Right ventricle myocardium superior (tissue), 1 donor: ENCODE measurements at regions not wholly inside any gene's neighbourhood (a gene's known extent, or its start where the extent isn't known, plus 50 kb on each side); places are given as distances from the start of the nearest gene placed in this dataset.

Experiments
- ATAC-seq: fragments of 200-7000 bp; cut with Tn5 transposase; one replicate; pipeline ENCODE4 v1.9.1; 2020; ENCODE audit warnings: mild to moderate bottlenecking; ENCODE audit not compliant: poor library complexity
- DNase-seq: peaks from one replicate; pipeline ENCODE4 v3.0.0-alpha.2; 2020
- intact Hi-C: fragments of 100-400 bp; cut with DNase I; formaldehyde crosslinking; loops from one replicate; pipeline ENCODE4 v1.11.2; 2022
- donor health status: DM: no; HTN: yes; CAD: no; lungs with severe emphysema.

DNA sequence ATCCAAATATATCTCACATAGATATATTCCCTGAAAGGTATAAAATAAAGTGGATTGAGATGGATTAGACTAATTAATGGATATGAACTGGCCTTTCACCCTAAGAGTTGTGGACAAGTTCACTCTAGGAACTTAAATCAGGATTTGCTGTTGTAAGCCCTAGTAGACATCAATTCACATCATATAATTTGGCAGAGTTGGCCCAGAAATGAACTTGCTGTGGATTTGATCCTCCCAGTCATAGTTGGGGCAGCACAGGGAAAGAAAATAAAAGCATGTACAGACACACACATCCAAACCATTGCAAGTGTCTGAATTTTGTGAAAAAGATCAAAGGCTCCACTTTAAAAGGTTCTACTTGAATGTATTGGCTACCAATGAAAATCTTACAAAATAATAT, 734.7 kb upstream of the NR2F2 start:
- no peak for DNase-seq
- intact Hi-C loops = loop anchor here (5.0 kb wide), 1 partner anchor 497 kb away; no protein-coding TSS in a partner anchor
- no peak for ATAC-seq

DNA sequence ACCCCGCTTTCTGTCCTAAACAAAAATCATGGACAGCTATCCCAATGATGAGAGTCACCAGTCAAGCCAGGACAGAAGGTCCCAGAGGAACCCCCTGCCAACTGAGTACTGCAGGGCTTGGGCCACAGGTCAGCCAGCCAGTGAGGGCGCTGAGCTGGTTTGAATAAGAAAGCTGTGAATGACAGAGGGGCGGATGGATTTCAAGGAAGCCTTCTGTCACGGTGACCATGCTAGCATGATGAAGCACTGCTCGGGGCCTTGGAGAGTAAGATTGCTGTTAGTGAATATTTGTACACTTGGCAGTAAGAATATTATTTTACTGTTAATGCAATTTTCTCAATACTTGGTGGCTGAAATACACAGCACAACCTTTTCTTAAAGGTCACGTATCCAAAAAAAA, 734.0 kb upstream of the NR2F2 start:
- no peak for ATAC-seq
- no peak for DNase-seq
- intact Hi-C loops = loop anchor here (5.0 kb wide), 1 partner anchor 496 kb away; no protein-coding TSS in a partner anchor

DNA sequence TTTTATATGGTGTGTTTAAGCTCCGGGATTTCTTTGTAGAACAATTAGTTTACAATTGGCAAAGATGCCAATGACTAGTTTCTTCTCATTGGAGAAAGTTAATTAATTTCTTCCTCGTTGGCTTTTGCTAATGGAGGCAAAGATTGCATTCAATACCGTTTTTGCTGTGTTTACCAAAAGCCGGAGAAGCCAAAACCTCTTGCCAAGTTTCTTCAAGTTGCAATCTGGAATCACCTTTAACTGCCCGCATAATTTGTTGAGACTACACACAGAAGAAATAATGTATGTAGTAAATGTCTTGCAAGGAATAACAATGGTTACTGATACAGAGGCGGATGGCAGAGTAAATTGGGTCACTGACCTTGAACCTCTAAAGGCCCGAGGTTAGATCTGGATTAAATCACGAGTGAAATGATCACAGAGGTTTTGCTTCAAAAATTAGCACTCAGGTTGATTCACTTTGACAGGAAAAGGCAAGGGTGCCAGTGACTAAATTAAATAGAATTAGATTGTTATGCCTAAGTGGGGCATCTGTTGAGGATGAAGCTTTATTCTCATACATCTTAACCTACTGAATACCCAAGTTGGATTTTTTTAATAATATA, 732.1 kb upstream of the NR2F2 start:
- ATAC-seq = no peak
- intact Hi-C loops = loop anchor here (5.0 kb wide), 1 partner anchor 494 kb away; no protein-coding TSS in a partner anchor
- no peak for DNase-seq

DNA sequence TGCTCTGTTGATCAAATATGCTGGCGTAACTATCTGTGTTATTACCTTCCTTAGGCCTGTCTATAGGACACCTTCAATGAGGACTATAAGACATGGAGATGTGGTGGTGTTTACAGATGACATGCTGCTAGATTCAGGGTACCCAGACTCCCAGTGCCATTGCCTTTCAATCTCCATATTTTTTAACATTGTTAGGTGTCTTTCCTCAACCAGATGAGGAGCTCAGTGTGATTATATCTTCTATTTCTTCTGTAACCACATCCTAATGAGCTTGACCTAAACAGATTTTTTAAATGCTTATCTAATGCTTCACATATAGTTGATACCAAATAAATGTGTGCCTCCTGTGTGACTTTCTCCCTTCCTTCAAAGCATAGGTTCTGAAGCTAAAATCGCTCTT, 730.1 kb upstream of the NR2F2 start:
- intact Hi-C loops = no loop called here
- ATAC-seq = no peak
- no peak for DNase-seq

DNA sequence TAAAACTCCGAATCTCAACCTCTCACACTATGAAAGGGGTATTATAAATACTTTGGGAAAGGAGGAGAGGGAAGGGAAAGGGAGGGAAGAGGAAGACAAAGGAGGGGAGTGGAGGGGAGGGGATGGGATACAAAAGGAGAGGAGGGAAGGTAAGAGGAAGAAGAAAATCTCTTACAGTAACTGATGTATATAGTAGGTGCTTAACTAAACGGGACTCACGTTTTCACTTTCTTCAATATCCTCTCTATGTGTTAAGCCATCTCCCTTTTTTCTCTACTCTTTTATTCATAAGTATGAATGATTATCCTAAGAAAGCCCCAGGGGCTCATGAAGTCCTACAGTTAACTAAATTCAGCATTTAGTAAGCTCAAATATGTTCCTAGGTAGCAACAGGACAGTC, 729.6 kb upstream of the NR2F2 start:
- DNase-seq (no peak), ATAC-seq (no peak)
- intact Hi-C loops = no loop called here

DNA sequence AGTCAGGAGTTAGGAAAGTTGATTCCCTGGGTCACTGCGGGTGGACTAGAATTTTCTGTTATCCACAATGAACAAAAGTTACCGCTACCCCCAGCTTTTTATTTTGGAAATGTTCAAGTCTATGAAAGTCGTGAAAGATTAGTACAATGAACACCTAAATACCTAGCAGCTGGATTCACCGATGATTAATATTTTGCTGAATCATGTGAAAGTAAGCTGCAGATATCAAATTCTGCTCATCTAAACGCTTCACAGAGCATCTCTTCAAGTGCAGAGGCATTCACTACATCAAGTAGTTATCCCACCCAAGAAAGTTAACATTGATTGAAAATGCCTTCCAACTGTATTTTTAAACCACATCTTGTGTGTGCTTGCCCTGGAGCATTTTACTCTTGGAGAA, 729.0 kb upstream of the NR2F2 start:
- no peak for DNase-seq
- intact Hi-C loops = no loop called here
- ATAC-seq = no peak

DNA sequence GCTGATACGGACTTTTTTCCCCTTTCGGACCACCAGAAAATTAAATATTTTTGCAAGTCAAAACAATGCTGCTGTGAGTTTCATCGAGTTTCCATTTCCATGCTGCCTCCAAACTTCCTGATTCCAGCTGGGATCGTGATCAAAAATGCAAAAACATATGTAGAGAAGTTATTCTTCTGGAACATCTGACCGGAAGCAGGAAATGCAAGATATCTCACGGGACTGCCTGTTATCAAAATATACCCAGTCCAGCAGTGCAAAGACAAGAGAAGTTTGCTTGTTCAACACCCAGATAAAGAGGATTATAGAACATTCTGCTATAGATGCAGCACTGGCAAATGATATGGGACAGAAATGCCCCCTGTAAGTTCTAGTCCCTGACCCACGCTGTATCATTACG, 726.7 kb upstream of the NR2F2 start:
- intact Hi-C loops = no loop called here
- peak; percentile 27 for ATAC-seq
- no peak for DNase-seq

DNA sequence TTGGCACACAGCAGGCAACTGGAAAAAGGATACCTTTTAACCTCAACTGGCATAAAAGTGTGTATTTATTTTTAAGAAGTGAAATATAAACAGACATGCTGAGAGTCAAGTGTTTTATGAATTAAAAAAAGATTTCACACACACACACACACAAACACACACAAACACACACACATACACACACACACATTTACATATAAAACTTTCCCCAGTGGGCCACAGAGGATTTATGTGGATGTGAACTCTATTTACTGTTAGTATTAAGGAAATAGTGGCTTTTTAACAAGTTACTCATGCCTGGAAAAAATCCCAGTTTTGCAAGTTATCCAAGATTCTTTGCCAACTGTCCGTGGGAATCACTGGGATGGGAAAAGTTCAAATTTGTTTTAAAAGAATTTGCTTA, 725.9 kb upstream of the NR2F2 start:
- intact Hi-C loops = no loop called here
- DNase-seq (no peak), ATAC-seq (peak; percentile 57)

DNA sequence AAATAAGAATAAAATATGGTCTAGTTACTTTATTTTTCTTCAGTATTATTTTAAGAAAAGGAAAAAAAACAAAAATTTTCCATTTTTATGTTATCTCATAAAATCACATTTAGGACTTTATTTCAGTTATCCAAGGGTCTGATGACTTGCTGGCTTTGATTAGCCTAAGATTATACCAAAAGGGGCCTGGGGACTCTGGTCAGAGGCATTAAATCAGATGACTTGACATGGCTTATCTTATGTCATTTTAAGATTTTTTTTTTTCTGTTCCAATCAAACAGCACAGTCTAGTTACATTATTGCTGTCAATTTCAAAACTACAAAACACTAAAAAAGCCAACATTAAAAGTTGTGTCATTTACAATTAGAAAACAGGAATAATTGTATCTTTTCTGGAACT, 725.4 kb upstream of the NR2F2 start:
- ATAC-seq (no peak), DNase-seq (no peak)
- intact Hi-C loops = no loop called here

DNA sequence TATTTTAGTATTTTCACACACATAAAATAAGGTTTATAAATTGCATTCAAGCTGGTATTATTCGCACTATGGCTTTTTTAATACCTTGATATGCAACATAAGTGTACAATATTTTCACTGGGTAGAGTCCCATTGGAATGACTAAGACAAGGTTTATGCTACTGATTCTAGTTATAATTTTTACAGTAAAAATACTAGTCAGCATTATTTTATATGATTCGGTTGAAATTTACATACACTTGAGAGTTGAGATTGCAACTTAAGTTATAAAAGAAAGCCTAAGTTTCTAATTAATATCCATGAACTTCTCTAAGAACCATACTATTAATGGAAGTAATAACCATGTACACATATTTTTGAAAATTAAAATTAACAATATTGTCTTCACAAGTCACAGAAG, 723.9 kb upstream of the NR2F2 start:
- DNase-seq (no peak), ATAC-seq (no peak)
- intact Hi-C loops = no loop called here

DNA sequence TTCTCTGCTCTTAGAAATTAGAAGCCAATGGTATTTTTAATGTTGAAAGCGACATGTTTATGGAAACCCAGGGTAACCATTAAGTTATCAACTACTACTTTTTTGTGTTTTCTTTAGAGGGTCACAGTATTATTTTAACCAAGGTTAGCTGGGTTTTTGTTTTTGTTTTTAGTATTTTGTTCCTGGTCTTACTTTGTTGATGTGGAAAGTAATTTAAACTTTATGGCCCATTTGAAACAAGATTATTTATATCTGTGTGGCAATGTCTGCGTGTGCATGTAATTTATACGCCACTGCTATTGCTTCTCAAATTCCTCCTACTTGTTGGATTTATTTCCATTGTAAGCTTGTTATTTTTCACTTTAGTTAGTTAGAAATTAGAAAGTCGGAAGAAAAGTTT, 722.1 kb upstream of the NR2F2 start:
- intact Hi-C loops = no loop called here
- ATAC-seq (no peak), DNase-seq (no peak)

DNA sequence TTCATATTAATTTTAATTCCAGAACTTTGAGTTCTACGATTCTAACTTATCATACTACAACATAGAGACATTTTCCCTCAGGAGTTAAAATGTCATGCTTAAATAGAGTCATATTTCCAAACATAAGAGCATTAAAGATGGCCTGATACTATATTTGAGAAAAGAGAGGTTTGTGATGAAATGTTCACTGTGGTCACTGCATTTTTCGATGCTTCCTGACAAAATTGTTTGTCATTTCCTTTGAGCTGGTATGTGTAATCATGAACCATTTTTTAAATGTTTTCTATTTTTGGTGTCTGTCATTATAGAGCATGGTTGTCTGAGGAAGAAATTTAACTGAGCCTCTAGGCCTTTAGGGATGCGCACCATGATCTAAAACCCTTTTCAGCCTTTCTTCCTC, 721.4 kb upstream of the NR2F2 start:
- ATAC-seq = no peak
- intact Hi-C loops = no loop called here
- no peak for DNase-seq

DNA sequence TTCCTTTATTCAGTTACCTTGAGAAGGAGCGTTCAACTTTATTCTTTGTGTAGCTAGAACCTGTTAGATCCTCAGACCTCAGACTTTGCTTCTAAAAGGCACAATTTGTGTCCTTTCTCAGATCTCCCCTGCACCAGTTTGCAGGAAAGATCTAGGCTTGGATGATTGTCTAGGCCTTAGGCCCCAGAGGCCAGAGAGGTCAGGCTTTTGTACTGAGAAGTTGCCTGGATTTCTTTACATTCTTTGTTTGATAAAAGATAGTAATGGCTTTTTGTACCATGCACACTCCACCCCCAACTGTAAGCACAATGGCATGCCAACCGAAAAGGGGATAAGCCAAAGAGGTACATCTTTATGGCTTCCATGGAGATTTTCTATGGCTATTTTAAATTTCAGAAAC, 719.6 kb upstream of the NR2F2 start:
- ATAC-seq (no peak), DNase-seq (no peak)
- intact Hi-C loops = no loop called here

DNA sequence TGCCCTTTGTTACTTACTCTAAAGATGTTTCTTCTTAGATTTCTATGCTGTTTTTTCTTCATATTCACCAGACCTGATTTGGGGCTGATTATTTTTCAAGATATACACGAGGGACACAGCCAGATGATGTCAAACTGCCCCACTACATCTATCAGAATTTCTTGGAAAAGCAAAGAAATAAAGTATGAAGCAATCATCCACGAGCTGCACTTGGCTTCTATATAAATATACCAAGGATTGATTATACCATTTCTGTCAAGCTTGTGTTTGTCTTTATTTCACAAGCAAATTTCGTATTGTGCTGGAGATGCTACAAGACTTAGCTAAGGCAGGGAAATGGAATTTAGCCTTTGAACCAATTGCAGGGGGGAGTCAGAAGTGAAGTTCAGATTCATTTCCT, 715.1 kb upstream of the NR2F2 start:
- intact Hi-C loops = no loop called here

DNA sequence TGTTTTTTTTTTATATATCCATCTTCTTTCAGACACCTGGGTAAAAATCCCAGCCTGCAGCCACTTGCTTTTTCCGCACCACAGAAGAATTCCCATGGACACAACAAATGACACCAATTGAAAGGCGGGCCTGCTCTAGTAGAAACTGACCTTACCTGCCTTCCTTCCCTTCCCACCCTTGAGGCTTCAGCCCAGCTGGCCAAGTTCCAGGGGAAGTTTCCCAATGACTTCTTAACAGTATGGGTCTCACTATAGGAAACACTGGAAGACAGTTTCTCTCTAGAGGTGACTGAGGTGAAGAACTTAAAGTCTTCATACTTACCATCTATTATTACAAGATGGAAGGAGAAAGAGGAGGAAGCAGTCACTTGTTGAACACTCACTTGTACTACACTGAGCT, 714.2 kb upstream of the NR2F2 start:
- ATAC-seq (no peak), DNase-seq (no peak)
- intact Hi-C loops = no loop called here

More for the DNA sequence above, 715.1 kb upstream of the NR2F2 start:
- DNase-seq = no peak
- no peak for ATAC-seq

DNA sequence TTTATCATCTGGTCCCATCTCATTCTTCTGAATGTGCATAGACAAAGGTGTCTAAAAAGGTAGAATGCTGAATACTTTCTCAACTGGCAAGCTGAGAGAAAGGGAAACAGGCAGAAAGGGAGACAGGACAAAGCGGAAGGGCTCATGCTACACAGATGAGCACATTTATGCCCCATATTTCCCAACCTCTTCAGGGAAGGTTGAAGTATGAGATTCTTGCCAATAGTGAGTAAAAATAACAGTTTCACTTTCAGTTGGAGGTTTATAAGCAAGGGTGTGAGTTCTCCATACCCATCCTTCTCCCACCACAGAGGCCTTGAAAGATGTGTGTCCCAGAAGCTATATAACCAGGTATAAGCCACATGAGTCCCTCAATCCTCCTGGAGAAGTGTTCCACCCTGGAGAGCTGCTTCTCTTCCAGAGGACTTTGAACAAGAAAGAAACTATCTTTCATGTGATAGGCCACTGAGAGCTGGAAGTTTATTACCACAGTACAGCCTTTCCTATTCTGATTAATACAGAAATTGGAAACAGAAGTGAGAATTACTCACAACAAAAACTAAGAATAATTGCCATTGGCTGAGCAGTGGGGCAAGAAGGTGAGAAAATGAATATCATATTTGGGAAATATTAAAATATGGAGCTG, 709.4 kb upstream of the NR2F2 start:
- intact Hi-C loops = no loop called here
- ATAC-seq (peak; percentile 38), DNase-seq (no peak)

DNA sequence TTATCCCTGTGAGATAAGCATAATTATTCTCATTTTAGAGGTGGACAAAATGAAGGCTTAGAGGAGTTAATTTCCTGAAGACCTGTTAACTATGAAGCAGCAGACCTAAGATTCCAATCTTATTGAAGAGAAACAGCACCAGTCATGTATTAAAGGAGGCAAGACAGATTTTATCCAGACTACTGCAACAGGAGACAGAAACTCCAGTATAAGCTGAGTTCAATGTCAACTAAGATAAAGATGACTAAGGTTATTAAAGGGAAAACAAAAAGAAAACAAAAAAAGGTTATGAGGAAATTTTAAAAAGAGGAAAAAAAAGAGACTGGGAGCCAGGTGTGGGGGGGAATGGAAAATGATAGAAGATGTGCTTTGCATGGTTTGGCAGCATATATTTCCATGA, 707.7 kb upstream of the NR2F2 start:
- intact Hi-C loops = no loop called here
- ATAC-seq = no peak
- DNase-seq = no peak

DNA sequence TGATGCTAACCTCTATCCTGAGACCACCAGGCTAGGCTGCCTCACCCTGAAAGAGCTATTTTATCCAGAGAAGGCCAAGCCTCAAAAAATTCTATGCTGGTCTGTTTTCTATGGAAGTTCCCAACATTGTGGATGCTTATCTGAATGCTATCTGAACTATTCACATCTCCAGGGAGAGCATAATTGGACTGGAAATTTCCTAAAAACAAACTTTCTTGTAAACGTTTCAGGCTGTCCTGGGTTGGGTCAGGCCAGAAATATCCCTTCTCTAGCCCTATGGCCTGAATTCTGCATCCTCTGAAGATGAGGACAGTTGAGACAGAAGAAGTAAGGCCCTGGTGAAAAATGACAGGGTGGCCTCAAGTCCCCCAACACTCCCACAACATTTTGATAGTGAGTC, 706.4 kb upstream of the NR2F2 start:
- DNase-seq (no peak), ATAC-seq (peak; percentile 20)
- intact Hi-C loops = no loop called here

DNA sequence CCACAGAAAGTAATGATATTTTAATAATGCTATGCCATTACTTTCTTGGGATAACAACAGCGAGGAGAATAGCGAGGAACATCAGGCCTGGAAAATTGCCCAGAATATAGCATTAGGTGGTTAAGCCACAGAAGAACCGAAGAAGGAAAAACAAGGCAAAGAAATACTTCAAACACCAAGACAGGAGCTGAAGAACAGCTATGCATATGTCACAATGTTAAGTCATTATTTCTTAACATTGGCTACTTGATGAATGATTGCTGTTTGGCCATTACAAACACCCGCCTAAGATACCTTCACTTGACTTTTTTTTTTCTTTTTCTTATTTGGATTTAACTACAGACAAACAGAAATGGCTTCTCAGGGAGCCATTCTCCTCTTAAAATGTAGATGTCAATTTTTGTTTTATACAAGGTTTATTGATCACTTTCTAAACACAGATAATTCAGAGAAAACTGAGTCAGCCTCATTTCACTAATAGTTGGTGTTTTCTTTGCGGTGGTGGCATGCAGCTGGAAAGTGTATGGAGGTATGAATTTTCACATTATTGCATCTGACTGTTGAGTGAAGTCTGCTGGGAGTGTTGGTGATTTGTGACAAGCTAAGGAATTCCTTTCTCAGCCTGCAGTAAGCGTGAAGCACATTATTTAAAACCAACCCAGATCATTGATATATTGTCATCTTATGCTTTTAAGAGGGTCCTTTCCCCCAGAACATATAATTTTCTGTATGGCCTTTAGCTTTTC, 705.7 kb upstream of the NR2F2 start:
- intact Hi-C loops = no loop called here
- ATAC-seq = no peak
- DNase-seq = no peak
